ENCODE measurements at regions not wholly inside any gene's neighbourhood (a gene's known extent, or its start where the extent isn't known, plus 50 kb on each side); places are given as distances from the start of the nearest gene placed in this dataset.

DNA sequence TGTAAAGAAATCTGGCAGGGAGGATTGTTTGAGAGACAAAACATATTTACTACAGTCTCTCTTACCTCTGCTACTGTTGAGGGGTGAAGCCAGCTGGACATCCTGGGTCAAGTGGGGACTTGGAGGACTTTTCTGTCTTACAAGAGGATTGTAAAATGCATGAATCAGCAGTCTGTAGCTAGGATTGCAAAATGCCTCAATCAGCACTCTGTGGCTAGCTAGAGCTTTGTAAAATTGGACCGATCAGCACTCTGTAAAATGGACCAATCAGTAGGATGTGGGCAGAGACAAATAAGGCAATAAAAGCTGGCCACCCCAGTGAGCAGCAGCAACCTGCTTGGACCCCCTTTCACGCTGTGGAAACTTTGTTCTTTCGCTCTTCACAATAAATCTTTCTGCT lies 995.8 kb upstream of the CDH6 start:
- intact Hi-C loops (cut with micrococcal nuclease) = no loop called here
- Histone ChIP-seq H3K27me3 (ENCODE audit: control insufficient read depth in 2 of 2, insufficient read depth in 2 of 2, low read length in 2 of 2) (no peaks in the 10 kb centered on the region), H3K4me1 (ENCODE audit: control insufficient read depth, extremely low read depth, insufficient read depth, low read length) (no peaks in the 10 kb centered on the region), H3K4me3 (replicated peaks in 1 of 3; ENCODE audit: insufficient read depth in 1 of 3, low read depth in 1 of 3, low read length in 3 of 3) (no peak overlapping the region), H3K79me2 (ENCODE audit: control insufficient read depth, insufficient read depth, low read length) (no peaks in the 10 kb centered on the region), H3K4me2 (ENCODE audit: insufficient read depth, low read length) (no peak overlapping the region), H4K20me1 (replicated peaks; ENCODE audit: control insufficient read depth, extremely low read depth, insufficient read depth, low read length) (no peaks in the 10 kb centered on the region), H3K36me3 (ENCODE audit: control insufficient read depth in 2 of 2, extremely low read depth in 1 of 2, insufficient read depth in 2 of 2, low read length in 2 of 2) (no peaks in the 10 kb centered on the region), H3K9ac (replicated peaks; ENCODE audit: extremely low read depth, insufficient read depth, low read length) (no peak overlapping the region), H3K27ac (ENCODE audit: insufficient read depth, low read depth, low read length) (no peak overlapping the region), H2AFZ (ENCODE audit: low read depth, low read length) (no peak overlapping the region), H3K9me1 (replicated peaks; ENCODE audit: control insufficient read depth, extremely low read depth, insufficient read depth, low read length) (no peaks in the 10 kb centered on the region), H3K9me3 (replicated peaks; ENCODE audit: control insufficient read depth, insufficient read depth, low read length) (peaks cover 6% of the 10 kb centered on the region)
- no TSS peak for BruUV-seq (replicated peaks)
- POLR2A ChIA-PET = no interaction called here
- CTCF ChIA-PET = no interaction called here
- FAIRE-seq (no peak), DNase-seq (ENCODE audit: low read depth, low spot score) (no peak)
- TF ChIP-seq, protein P1, sequence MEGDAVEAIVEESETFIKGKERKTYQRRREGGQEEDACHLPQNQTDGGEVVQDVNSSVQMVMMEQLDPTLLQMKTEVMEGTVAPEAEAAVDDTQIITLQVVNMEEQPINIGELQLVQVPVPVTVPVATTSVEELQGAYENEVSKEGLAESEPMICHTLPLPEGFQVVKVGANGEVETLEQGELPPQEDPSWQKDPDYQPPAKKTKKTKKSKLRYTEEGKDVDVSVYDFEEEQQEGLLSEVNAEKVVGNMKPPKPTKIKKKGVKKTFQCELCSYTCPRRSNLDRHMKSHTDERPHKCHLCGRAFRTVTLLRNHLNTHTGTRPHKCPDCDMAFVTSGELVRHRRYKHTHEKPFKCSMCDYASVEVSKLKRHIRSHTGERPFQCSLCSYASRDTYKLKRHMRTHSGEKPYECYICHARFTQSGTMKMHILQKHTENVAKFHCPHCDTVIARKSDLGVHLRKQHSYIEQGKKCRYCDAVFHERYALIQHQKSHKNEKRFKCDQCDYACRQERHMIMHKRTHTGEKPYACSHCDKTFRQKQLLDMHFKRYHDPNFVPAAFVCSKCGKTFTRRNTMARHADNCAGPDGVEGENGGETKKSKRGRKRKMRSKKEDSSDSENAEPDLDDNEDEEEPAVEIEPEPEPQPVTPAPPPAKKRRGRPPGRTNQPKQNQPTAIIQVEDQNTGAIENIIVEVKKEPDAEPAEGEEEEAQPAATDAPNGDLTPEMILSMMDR (IDR thresholded peaks at IDR 0.05; ENCODE audit: extremely low read depth in 1 of 2, insufficient read depth in 1 of 2, low read depth in 1 of 2, low read length in 2 of 2) = no peak
- TF ChIP-seq MYC (IDR thresholded peaks at IDR 0.05; ENCODE audit: low read depth, low read length) (no peak), JUN (IDR thresholded peaks at IDR 0.05; ENCODE audit: borderline replicate concordance, insufficient read depth, insufficient read length, low read depth) (no peak), POLR2A (IDR thresholded peaks at IDR 0.05; ENCODE audit: low read depth, low read length) (no peak), GATA2 (IDR thresholded peaks at IDR 0.05; ENCODE audit: insufficient read depth, insufficient read length, low read depth, low read length) (no peak), FOS (IDR thresholded peaks at IDR 0.05; ENCODE audit: borderline replicate concordance, insufficient read depth, low read length) (no peak), POLR2AphosphoS5 (IDR thresholded peaks at IDR 0.05; ENCODE audit: insufficient read depth, low read depth, low read length) (no peak), EZH2 (IDR thresholded peaks at IDR 0.05; ENCODE audit: borderline replicate concordance, low read depth, low read length, severe bottlenecking) (no peak)
- TF ChIP-seq, protein P2, sequence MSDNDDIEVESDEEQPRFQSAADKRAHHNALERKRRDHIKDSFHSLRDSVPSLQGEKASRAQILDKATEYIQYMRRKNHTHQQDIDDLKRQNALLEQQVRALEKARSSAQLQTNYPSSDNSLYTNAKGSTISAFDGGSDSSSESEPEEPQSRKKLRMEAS (IDR thresholded peaks at IDR 0.05; ENCODE audit: insufficient read depth, insufficient read length) = no peak
- dilution Hi-C loops (cut with MboI; ENCODE audit: extremely low pct_ligation_motif_present, low sequenced_read_pairs) = no loop called here

Measured in endothelial cell of umbilical vein (primary cell).